PC-9 (cell line): ENCODE measurements at regions not wholly inside any gene's neighbourhood (a gene's known extent, or its start where the extent isn't known, plus 50 kb on each side); places are given as distances from the start of the nearest gene placed in this dataset.

Experiments used
- BruUV-seq: library from RNA; stranded (reverse); fragments of 400-500 nt; replicated peaks from 2 replicates; lab custom pipeline; 2021; lab: Mats Ljungman, UMichigan
- CTCF ChIA-PET: fragments of 300-600 bp; sonication (Branson Sonifier 250); formaldehyde crosslinking; loops from one replicate; lab custom pipeline; 2022; ENCODE audit warnings: antibody characterized with exemption; lab: Charles Lee
- POLR2A ChIA-PET: fragments of 300-600 bp; sonication (Branson Sonifier 250); formaldehyde crosslinking; loops from one replicate; lab custom pipeline; 2022; ENCODE audit warnings: antibody characterized with exemption; ENCODE audit not compliant: unreplicated experiment; lab: Charles Lee
- DNase-seq, 2 experiments: peaks; one replicate each; pipeline versions ENCODE4 v3.0.0 to v3.0.0-alpha.2; 2015 to 2022; ENCODE audit warnings: mixed read lengths in 1 of 2
- H2AFZ ChIP-seq: fragments of 200-600 bp; sonication (generic); 2 replicates; pipeline ENCODE4 v1.8.1; 2017; ENCODE audit warnings: antibody characterized with exemption
- H3F3A ChIP-seq: fragments of 200-600 bp; sonication (generic); 2 replicates; pipeline ENCODE4 v1.8.1; 2017; ENCODE audit warnings: antibody characterized with exemption, mild to moderate bottlenecking, low read depth; ENCODE audit not compliant: insufficient read depth
- H3K27ac ChIP-seq: fragments of 200-600 bp; sonication (generic); 2 replicates; pipeline ENCODE4 v1.6.1; 2016; ENCODE audit warnings: mixed run types
- H3K27me3 ChIP-seq: fragments of 200-600 bp; sonication (generic); 2 replicates; pipeline ENCODE4 v1.6.1; 2016; ENCODE audit warnings: low read depth, mixed run types; ENCODE audit not compliant: insufficient read depth
- H3K36me3 ChIP-seq: fragments of 200-600 bp; sonication (generic); 2 replicates; pipeline ENCODE4 v1.6.1; 2016; ENCODE audit warnings: low read depth, mixed run types
- H3K4me1 ChIP-seq: fragments of 200-600 bp; sonication (generic); replicated peaks from 2 replicates; pipeline ENCODE4 v1.6.1; 2016; ENCODE audit warnings: mixed run types; ENCODE audit not compliant: insufficient read depth
- H3K4me2 ChIP-seq: fragments of 200-600 bp; sonication (generic); 2 replicates; pipeline ENCODE4 v1.6.1; 2017; ENCODE audit warnings: mixed run types
- H3K4me3 ChIP-seq: fragments of 200-600 bp; sonication (generic); 2 replicates; pipeline ENCODE4 v1.6.1; 2016; ENCODE audit warnings: mixed run types
- H3K79me2 ChIP-seq: fragments of 200-600 bp; sonication (generic); 2 replicates; pipeline ENCODE4 v1.6.1; 2017; ENCODE audit warnings: low read depth, mixed run types
- H3K9me2 ChIP-seq: fragments of 200-600 bp; sonication (generic); 2 replicates; pipeline ENCODE4 v1.8.1; 2017; ENCODE audit warnings: mild to moderate bottlenecking; ENCODE audit not compliant: insufficient read depth
- H3K9me3 ChIP-seq: fragments of 200-600 bp; sonication (generic); 2 replicates; pipeline ENCODE4 v1.8.1; 2016; ENCODE audit warnings: low read depth; ENCODE audit not compliant: insufficient read depth
- H4K20me1 ChIP-seq: fragments of 200-600 bp; sonication (generic); 2 replicates; pipeline ENCODE4 v1.8.1; 2017; ENCODE audit not compliant: insufficient read depth
- CTCF ChIP-seq: fragments of 200-600 bp; sonication (generic); conservative IDR thresholded peaks from 2 replicates; pipeline ENCODE4 v1.6.1; 2017; ENCODE audit warnings: mixed run types, antibody characterized with exemption, mild to moderate bottlenecking, moderate library complexity
- EZH2 ChIP-seq: fragments of 200-600 bp; sonication (generic); IDR thresholded peaks from 2 replicates; pipeline ENCODE4 v1.8.0; 2017; ENCODE audit warnings: antibody characterized with exemption, low read depth
- intact Hi-C: fragments of 100-400 bp; cut with micrococcal nuclease; formaldehyde crosslinking; loops from one replicate; pipeline ENCODE4 v1.10.0; 2022; ENCODE audit not compliant: unreplicated experiment

- TF ChIP-seq EZH2 (no peak), CTCF (no peak)
- intact Hi-C loops = no loop called here
- CTCF ChIA-PET = no interaction called here
- Histone ChIP-seq H3K9me3 (no peaks in the 10 kb centered on the region), H3K4me1 (no peaks in the 10 kb centered on the region), H3F3A (no peaks in the 10 kb centered on the region), H3K9me2 (no peaks in the 10 kb centered on the region), H3K27me3 (no peaks in the 10 kb centered on the region), H4K20me1 (no peaks in the 10 kb centered on the region), H3K4me3 (no peak overlapping the region), H2AFZ (no peak overlapping the region), H3K36me3 (no peaks in the 10 kb centered on the region), H3K79me2 (no peaks in the 10 kb centered on the region), H3K4me2 (no peak overlapping the region), H3K27ac (no peak overlapping the region)
- BruUV-seq = no TSS peak
- DNase-seq = no peak
- POLR2A ChIA-PET = no interaction called here
These were observed 124.4 kb upstream of the TMEM161B start for GRCh38 chr5:88393042-88393441.

GRCh38 chr5:88391991-88392390 lies 123.3 kb upstream of the TMEM161B start:
- no peaks in the 10 kb centered on the region for H3K27me3 ChIP-seq
- no peak overlapping the region for H3K27ac ChIP-seq
- ChIA-PET CTCF (no interaction called here), POLR2A (no interaction called here)
- H3F3A ChIP-seq = no peaks in the 10 kb centered on the region
- no peak overlapping the region for H2AFZ ChIP-seq
- DNase-seq = no peak
- no peak for TF ChIP-seq EZH2
- no peak for TF ChIP-seq CTCF
- no TSS peak for BruUV-seq
- H3K79me2 ChIP-seq = no peaks in the 10 kb centered on the region
- H3K9me2 ChIP-seq = no peaks in the 10 kb centered on the region
- H3K36me3 ChIP-seq = no peaks in the 10 kb centered on the region
- H3K9me3 ChIP-seq = no peaks in the 10 kb centered on the region
- no peak overlapping the region for H3K4me2 ChIP-seq
- no peaks in the 10 kb centered on the region for H3K4me1 ChIP-seq
- no peaks in the 10 kb centered on the region for H4K20me1 ChIP-seq
- H3K4me3 ChIP-seq = no peak overlapping the region
- intact Hi-C loops = no loop called here

GRCh38 chr5:88391116-88391515 lies 122.5 kb upstream of the TMEM161B start:
- no TSS peak for BruUV-seq
- Histone ChIP-seq H3K9me2 (no peaks in the 10 kb centered on the region), H3K4me2 (no peak overlapping the region), H3K27ac (no peak overlapping the region), H3K79me2 (no peaks in the 10 kb centered on the region), H4K20me1 (no peaks in the 10 kb centered on the region), H3K36me3 (no peaks in the 10 kb centered on the region), H2AFZ (no peak overlapping the region), H3K4me3 (no peak overlapping the region), H3K4me1 (no peaks in the 10 kb centered on the region), H3K9me3 (no peaks in the 10 kb centered on the region), H3K27me3 (no peaks in the 10 kb centered on the region), H3F3A (no peaks in the 10 kb centered on the region)
- intact Hi-C loops = no loop called here
- no peak for DNase-seq
- ChIA-PET POLR2A (no interaction called here), CTCF (no interaction called here)
- TF ChIP-seq CTCF = no peak
- TF ChIP-seq EZH2 = no peak
